HG03097 (cell line): ENCODE measurements at regions not wholly inside any gene's neighbourhood (a gene's known extent, or its start where the extent isn't known, plus 50 kb on each side); places are given as distances from the start of the nearest gene placed in this dataset.
"Not testable (repeated sequence)": the region's sequence is repeated elsewhere in the genome, so short reads cannot be mapped to it uniquely, and the experiment has no call there.

Source experiments
- ATAC-seq: cut with Tn5 transposase; IDR thresholded peaks from one replicate; pipeline ENCODE4 v1.9.1; 2021; ENCODE audit not compliant: unreplicated experiment, low FRiP score

GRCh38 chr1:214715126-214715525 lies 112.1 kb downstream of the CENPF start:
- ATAC-seq: no peak

- no peak for ATAC-seq
These were observed 114.4 kb downstream of the CENPF start for GRCh38 chr1:214717351-214717750.

- ATAC-seq: no peak
These were observed 115.7 kb downstream of the CENPF start for GRCh38 chr1:214718724-214719123.

GRCh38 chr1:214719207-214719606 lies 116.2 kb downstream of the CENPF start:
- ATAC-seq: no peak

- no peak for ATAC-seq
These were observed 117.6 kb downstream of the CENPF start for GRCh38 chr1:214720561-214720960.

- no peak for ATAC-seq
These were observed 124.3 kb downstream of the CENPF start for GRCh38 chr1:214727274-214727673.

GRCh38 chr1:214739621-214740238 lies 136.7 kb downstream of the CENPF start:
- no peak for ATAC-seq

GRCh38 chr1:214740471-214740870 lies 137.5 kb downstream of the CENPF start:
- no peak for ATAC-seq

GRCh38 chr1:214747050-214747635 lies 144.1 kb downstream of the CENPF start:
- ATAC-seq: no peak

GRCh38 chr1:214753236-214753852 lies 150.3 kb downstream of the CENPF start:
- no peak for ATAC-seq

GRCh38 chr1:214761030-214761429 lies 158.0 kb downstream of the CENPF start:
- no peak for ATAC-seq

GRCh38 chr1:214762902-214763301 lies 159.9 kb downstream of the CENPF start:
- ATAC-seq: no peak

GRCh38 chr1:214764502-214764901 lies 161.5 kb downstream of the CENPF start:
- no peak for ATAC-seq

GRCh38 chr1:214767221-214767620 lies 164.2 kb downstream of the CENPF start:
- ATAC-seq: no peak

GRCh38 chr1:214769666-214770065 lies 166.7 kb downstream of the CENPF start:
- ATAC-seq: not testable (repeated sequence)

GRCh38 chr1:214777364-214777763 lies 174.4 kb downstream of the CENPF start:
- no peak for ATAC-seq

GRCh38 chr1:214791961-214792360 lies 189.0 kb downstream of the CENPF start:
- ATAC-seq: no peak

GRCh38 chr1:214792527-214793186 lies 189.7 kb downstream of the CENPF start:
- ATAC-seq: no peak

GRCh38 chr1:214793708-214794107 lies 190.7 kb downstream of the CENPF start:
- no peak for ATAC-seq

- ATAC-seq: no peak
These were observed 198.2 kb downstream of the CENPF start for GRCh38 chr1:214801191-214801590.

- no peak for ATAC-seq
These were observed 206.0 kb downstream of the CENPF start for GRCh38 chr1:214808845-214809460.
